Spleen (tissue), 7 donors: ENCODE measurements at regions not wholly inside any gene's neighbourhood (a gene's known extent, or its start where the extent isn't known, plus 50 kb on each side); places are given as distances from the start of the nearest gene placed in this dataset.

Experiments
- CTCF ChIP-seq, 11 experiments: fragments of 200-600 bp in 7 of 11; fragments of 450-650 bp in 4 of 11; sonication (generic) in 4 of 11; IDR thresholded peaks in 8 of 11; conservative IDR thresholded peaks in 3 of 11; 1 replicate in 7 of 11; 2 replicates in 4 of 11; pipeline versions ENCODE4 v1.4.0 to v1.8.0; 2016 to 2021; ENCODE audit warnings: antibody characterized with exemption in 11 of 11, inconsistent platforms in 4 of 11, mild to moderate bottlenecking in 1 of 11
- POLR2A ChIP-seq, 3 donors: fragments of 450-650 bp; IDR thresholded peaks; one replicate each; pipeline ENCODE4 v1.5.1; 2017; ENCODE audit warnings: antibody characterized with exemption in 3 of 3, mild to moderate bottlenecking in 1 of 3
- POLR2AphosphoS5 ChIP-seq, 3 donors: sonication (generic); formaldehyde crosslinking; IDR thresholded peaks; one replicate each; pipeline ENCODE4 v1.5.1; 2017; ENCODE audit warnings: antibody characterized with exemption in 3 of 3
- donor health status: DM: no; HTN: no; CAD: no; lungs with moderate emphysema.
- donor health status: DM: no; HTN: no; CAD: no.
- donor health status: DM: no; HTN: no; CAD: no.

DNA sequence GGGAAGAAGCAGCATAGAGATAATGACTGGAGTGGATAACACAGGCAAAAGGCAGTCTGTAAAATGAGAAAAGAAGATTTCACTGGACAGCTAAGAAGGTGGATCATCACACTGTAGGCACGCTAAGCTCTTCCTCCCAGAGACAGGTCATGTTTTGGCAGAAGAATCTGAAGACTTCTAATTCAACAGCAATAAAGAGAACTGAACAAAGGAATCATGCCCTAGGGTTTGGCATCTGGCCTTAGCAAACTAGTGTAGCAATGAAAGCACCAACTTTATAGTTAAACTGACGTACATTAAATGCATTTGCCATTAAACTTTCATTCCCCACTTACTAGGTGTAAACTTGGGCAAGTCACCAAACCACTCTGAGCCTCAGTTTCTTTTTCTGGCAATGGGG lies 84.4 kb upstream of the SEM1 start:
- TF ChIP-seq POLR2AphosphoS5 (IDR thresholded peaks at IDR 0.05) (no peak), CTCF (IDR thresholded peaks at IDR 0.05 in 8 of 11, conservative IDR thresholded peaks at IDR 0.05 in 3 of 11) (no peak), POLR2A (IDR thresholded peaks at IDR 0.05) (no peak)
